ENCODE measurements at regions not wholly inside any gene's neighbourhood (a gene's known extent, or its start where the extent isn't known, plus 50 kb on each side); places are given as distances from the start of the nearest gene placed in this dataset.
"Not testable (repeated sequence)": the region's sequence is repeated elsewhere in the genome, so short reads cannot be mapped to it uniquely, and the experiment has no call there.

GRCh38 chr2:39487398-39488250 is 50.5 kb upstream of the MAP4K3 start:
- no peak for DNase-seq

GRCh38 chr2:39488450-39488849 is 51.4 kb upstream of the MAP4K3 start:
- DNase-seq, result no peak

- DNase-seq, result no peak
Measured at GRCh38 chr2:39490586-39490985, 53.5 kb upstream of the MAP4K3 start.

- no peak for DNase-seq
Measured at GRCh38 chr2:39491653-39492052, 54.6 kb upstream of the MAP4K3 start.

GRCh38 chr2:39492095-39492590 is 55.1 kb upstream of the MAP4K3 start:
- no peak for DNase-seq

- no peak for DNase-seq
Measured at GRCh38 chr2:39492716-39493115, 55.6 kb upstream of the MAP4K3 start.

GRCh38 chr2:39494784-39495251 is 57.7 kb upstream of the MAP4K3 start:
- DNase-seq, result no peak

GRCh38 chr2:39497082-39497801 is 60.2 kb upstream of the MAP4K3 start:
- DNase-seq, result no peak

GRCh38 chr2:39498176-39498575 is 61.1 kb upstream of the MAP4K3 start:
- DNase-seq, result not testable (repeated sequence)

- no peak for DNase-seq
Measured at GRCh38 chr2:39498786-39499185, 61.7 kb upstream of the MAP4K3 start.

- DNase-seq, result no peak
Measured at GRCh38 chr2:39499336-39499735, 62.3 kb upstream of the MAP4K3 start.

GRCh38 chr2:39501412-39501811 is 64.3 kb upstream of the MAP4K3 start:
- no peak for DNase-seq

GRCh38 chr2:39503277-39503676 is 66.2 kb upstream of the MAP4K3 start:
- no peak for DNase-seq

- no peak for DNase-seq
Measured at GRCh38 chr2:39504790-39505335, 67.8 kb upstream of the MAP4K3 start.

- DNase-seq, result no peak
Measured at GRCh38 chr2:39506215-39506614, 69.1 kb upstream of the MAP4K3 start.

- DNase-seq, result no peak
Measured at GRCh38 chr2:39508198-39508597, 71.1 kb upstream of the MAP4K3 start.

- DNase-seq, result no peak
Measured at GRCh38 chr2:39510140-39510539, 73.1 kb upstream of the MAP4K3 start.

GRCh38 chr2:39511219-39511604 is 74.1 kb upstream of the MAP4K3 start:
- no peak for DNase-seq

- DNase-seq, result no peak
Measured at GRCh38 chr2:39511605-39512433, 74.7 kb upstream of the MAP4K3 start.

GRCh38 chr2:39512434-39512935 is 75.4 kb upstream of the MAP4K3 start:
- no peak for DNase-seq

GRCh38 chr2:39512941-39513340 is 75.9 kb upstream of the MAP4K3 start:
- no peak for DNase-seq

- DNase-seq, result peak; percentile 62
Measured at GRCh38 chr2:39513641-39514094, 76.6 kb upstream of the MAP4K3 start.
